MCF 10A (cell line): ENCODE measurements at regions not wholly inside any gene's neighbourhood (a gene's known extent, or its start where the extent isn't known, plus 50 kb on each side); places are given as distances from the start of the nearest gene placed in this dataset.

Experiments used
- BruUV-seq: library from RNA; stranded (reverse); fragments of 400-500 nt; replicated peaks from 2 replicates; lab custom pipeline; 2021; lab: Mats Ljungman, UMichigan
- CTCF ChIA-PET: fragments of 300-600 bp; sonication (Branson Sonifier 250); formaldehyde crosslinking; extraction: SDS; loops from one replicate; lab custom pipeline; 2021; ENCODE audit warnings: antibody characterized with exemption, inconsistent platforms; lab: Yijun Ruan, JAX
- POLR2A ChIA-PET: fragments of 300-600, 350-650 bp; sonication (Branson Sonifier 250); formaldehyde crosslinking; extraction: SDS; loops from one replicate; lab custom pipeline; 2020; ENCODE audit warnings: antibody characterized with exemption, inconsistent platforms; lab: Yijun Ruan, JAX
- DNase-seq: peaks from one replicate; pipeline ENCODE4 v3.0.0-alpha.2; 2018; ENCODE audit not compliant: unreplicated experiment
- H3K27ac Mint-ChIP-seq: one replicate; pipeline ENCODE4 v1.8.0; 2022; ENCODE audit warnings: mild to moderate bottlenecking, low read depth, mixed read lengths; ENCODE audit not compliant: unreplicated experiment
- H3K27me3 Mint-ChIP-seq: one replicate; pipeline ENCODE4 v1.8.0; 2022; ENCODE audit warnings: mixed read lengths; ENCODE audit not compliant: insufficient read depth, unreplicated experiment
- H3K36me3 Mint-ChIP-seq: one replicate; pipeline ENCODE4 v1.8.0; 2022; ENCODE audit warnings: mild to moderate bottlenecking, moderate library complexity, mixed read lengths; ENCODE audit not compliant: insufficient read depth, unreplicated experiment
- H3K4me1 Mint-ChIP-seq: one replicate; pipeline ENCODE4 v1.8.0; 2022; ENCODE audit warnings: mixed read lengths; ENCODE audit not compliant: insufficient read depth, unreplicated experiment
- H3K4me3 Mint-ChIP-seq: one replicate; pipeline ENCODE4 v1.8.0; 2022; ENCODE audit warnings: mild to moderate bottlenecking, moderate library complexity, mixed read lengths; ENCODE audit not compliant: unreplicated experiment
- H3K9me3 Mint-ChIP-seq: one replicate; pipeline ENCODE4 v1.8.0; 2022; ENCODE audit warnings: mixed read lengths; ENCODE audit not compliant: unreplicated experiment
- CTCF ChIP-seq: fragments of 200-600 bp; IDR thresholded peaks from one replicate; pipeline ENCODE4 v1.8.0; 2022; ENCODE audit warnings: antibody characterized with exemption, mild to moderate bottlenecking; ENCODE audit not compliant: unreplicated experiment
- intact Hi-C: fragments of 100-400 bp; cut with micrococcal nuclease; formaldehyde crosslinking; loops from 2 replicates; pipeline ENCODE4 v1.14.1; 2022

GRCh38 chr22:48632646-48633246 is 1194.9 kb downstream of the BRD1 start:
- no peaks in the 10 kb centered on the region for H3K27me3 Mint-ChIP-seq
- BruUV-seq, result no TSS peak
- CTCF ChIA-PET, result no interaction called here

GRCh38 chr22:48631288-48631863 is 1196.3 kb downstream of the BRD1 start:
- Mint-ChIP-seq H3K27me3 (no peaks in the 10 kb centered on the region), H3K9me3 (no peaks in the 10 kb centered on the region), H3K27ac (no peak overlapping the region), H3K4me3 (no peak overlapping the region), H3K36me3 (no peaks in the 10 kb centered on the region), H3K4me1 (no peaks in the 10 kb centered on the region)
- no TSS peak for BruUV-seq
- intact Hi-C loops, result no loop called here
- CTCF ChIA-PET, result no interaction called here
- DNase-seq, result no peak
- no peak for TF ChIP-seq CTCF
- POLR2A ChIA-PET, result no interaction called here

More at GRCh38 chr22:48632646-48633246, 1194.9 kb downstream of the BRD1 start:
- intact Hi-C loops, result no loop called here
- POLR2A ChIA-PET, result no interaction called here
- Mint-ChIP-seq H3K4me1 (no peaks in the 10 kb centered on the region), H3K27ac (no peak overlapping the region), H3K9me3 (no peaks in the 10 kb centered on the region), H3K4me3 (no peak overlapping the region), H3K36me3 (no peaks in the 10 kb centered on the region)
- TF ChIP-seq CTCF, result no peak
- DNase-seq, result no peak

- no peaks in the 10 kb centered on the region for H3K36me3 Mint-ChIP-seq
- TF ChIP-seq CTCF, result no peak
- POLR2A ChIA-PET, result no interaction called here
- DNase-seq, result no peak
- CTCF ChIA-PET, result interaction anchor here (0.6 to 0.7 kb wide), 2 partner anchors 216 to 1413 kb away, joined by 3 read pairs; no protein-coding TSS in a partner anchor
- H3K4me3 Mint-ChIP-seq, result no peak overlapping the region
- H3K4me1 Mint-ChIP-seq, result no peaks in the 10 kb centered on the region
- intact Hi-C loops, result no loop called here
- H3K9me3 Mint-ChIP-seq, result no peaks in the 10 kb centered on the region
- no peaks in the 10 kb centered on the region for H3K27me3 Mint-ChIP-seq
- H3K27ac Mint-ChIP-seq, result no peak overlapping the region
- no TSS peak for BruUV-seq
These were observed 1196.8 kb downstream of the BRD1 start for GRCh38 chr22:48630848-48631247.

GRCh38 chr22:48630433-48630754 is 1197.3 kb downstream of the BRD1 start:
- BruUV-seq, result no TSS peak
- no peak for DNase-seq
- no peaks in the 10 kb centered on the region for H3K36me3 Mint-ChIP-seq
- TF ChIP-seq CTCF, result no peak
- no peaks in the 10 kb centered on the region for H3K4me1 Mint-ChIP-seq
- CTCF ChIA-PET, result interaction anchor here (0.6 to 0.7 kb wide), 2 partner anchors 217 to 1413 kb away, joined by 3 read pairs; no protein-coding TSS in a partner anchor
- no peaks in the 10 kb centered on the region for H3K9me3 Mint-ChIP-seq
- no peak overlapping the region for H3K4me3 Mint-ChIP-seq
- no peak overlapping the region for H3K27ac Mint-ChIP-seq
- H3K27me3 Mint-ChIP-seq, result no peaks in the 10 kb centered on the region
- intact Hi-C loops, result no loop called here
- POLR2A ChIA-PET, result no interaction called here
